ENCODE measurements at regions not wholly inside any gene's neighbourhood (a gene's known extent, or its start where the extent isn't known, plus 50 kb on each side); places are given as distances from the start of the nearest gene placed in this dataset.

GRCh38 chr13:44817131-44817671, 172.1 kb downstream of the NUFIP1 start:
- TF ChIP-seq CTCF (IDR thresholded peaks at IDR 0.05; ENCODE audit: low read length) (no peak), EZH2 (optimal IDR thresholded peaks at IDR 0.05; ENCODE audit: low read depth, low read length) (no peak)
